HG03280 (cell line): ENCODE measurements at regions not wholly inside any gene's neighbourhood (a gene's known extent, or its start where the extent isn't known, plus 50 kb on each side); places are given as distances from the start of the nearest gene placed in this dataset.

Experiments
- ATAC-seq: cut with Tn5 transposase; IDR thresholded peaks from one replicate; pipeline ENCODE4 v1.9.1; 2021; ENCODE audit warnings: mild to moderate bottlenecking, moderate library complexity; ENCODE audit not compliant: unreplicated experiment

- ATAC-seq = no peak
Measured at GRCh38 chr4:163582703-163583102, 88.2 kb downstream of the TMA16 start.

GRCh38 chr4:163587867-163588266 lies 93.4 kb downstream of the TMA16 start:
- peak; percentile 38 for ATAC-seq

- no peak for ATAC-seq
Measured at GRCh38 chr4:163588532-163588931, 94.0 kb downstream of the TMA16 start.

- no peak for ATAC-seq
Measured at GRCh38 chr4:163590103-163590502, 95.6 kb downstream of the TMA16 start.

- ATAC-seq = no peak
Measured at GRCh38 chr4:163590619-163591264, 96.3 kb downstream of the TMA16 start.

GRCh38 chr4:163591614-163592020 lies 97.1 kb downstream of the TMA16 start:
- peak; percentile 78 for ATAC-seq

GRCh38 chr4:163592212-163592611 lies 97.7 kb downstream of the TMA16 start:
- no peak for ATAC-seq

GRCh38 chr4:163595580-163595979 lies 101.1 kb downstream of the TMA16 start:
- ATAC-seq = no peak

GRCh38 chr4:163598028-163598427 lies 103.5 kb downstream of the TMA16 start:
- ATAC-seq = no peak

- ATAC-seq = no peak
Measured at GRCh38 chr4:163598489-163598888, 104.0 kb downstream of the TMA16 start.

- ATAC-seq = no peak
Measured at GRCh38 chr4:163600727-163601126, 106.2 kb downstream of the TMA16 start.

- no peak for ATAC-seq
Measured at GRCh38 chr4:163603257-163603656, 108.8 kb downstream of the TMA16 start.

GRCh38 chr4:163606896-163607691 lies 112.6 kb downstream of the TMA16 start:
- ATAC-seq = no peak

GRCh38 chr4:163609019-163609418 lies 114.5 kb downstream of the TMA16 start:
- no peak for ATAC-seq

GRCh38 chr4:163610648-163611047 lies 116.2 kb downstream of the TMA16 start:
- no peak for ATAC-seq

- no peak for ATAC-seq
Measured at GRCh38 chr4:163611182-163611581, 116.7 kb downstream of the TMA16 start.

- peak; percentile 56 for ATAC-seq
Measured at GRCh38 chr4:163611784-163612445, 117.4 kb downstream of the TMA16 start.

- ATAC-seq = no peak
Measured at GRCh38 chr4:163612762-163613161, 118.3 kb downstream of the TMA16 start.

GRCh38 chr4:163613383-163613782 lies 118.9 kb downstream of the TMA16 start:
- ATAC-seq = no peak

GRCh38 chr4:163614866-163615265 lies 120.4 kb downstream of the TMA16 start:
- ATAC-seq = no peak

GRCh38 chr4:163618845-163619244 lies 124.4 kb downstream of the TMA16 start:
- ATAC-seq = no peak

- no peak for ATAC-seq
Measured at GRCh38 chr4:163620738-163621137, 126.2 kb downstream of the TMA16 start.
